HG03378 (cell line): ENCODE measurements at regions not wholly inside any gene's neighbourhood (a gene's known extent, or its start where the extent isn't known, plus 50 kb on each side); places are given as distances from the start of the nearest gene placed in this dataset.

ENCODE experiments used
- ATAC-seq: cut with Tn5 transposase; IDR thresholded peaks from one replicate; pipeline ENCODE4 v1.9.1; 2021; ENCODE audit warnings: mild to moderate bottlenecking, moderate library complexity; ENCODE audit not compliant: unreplicated experiment

DNA sequence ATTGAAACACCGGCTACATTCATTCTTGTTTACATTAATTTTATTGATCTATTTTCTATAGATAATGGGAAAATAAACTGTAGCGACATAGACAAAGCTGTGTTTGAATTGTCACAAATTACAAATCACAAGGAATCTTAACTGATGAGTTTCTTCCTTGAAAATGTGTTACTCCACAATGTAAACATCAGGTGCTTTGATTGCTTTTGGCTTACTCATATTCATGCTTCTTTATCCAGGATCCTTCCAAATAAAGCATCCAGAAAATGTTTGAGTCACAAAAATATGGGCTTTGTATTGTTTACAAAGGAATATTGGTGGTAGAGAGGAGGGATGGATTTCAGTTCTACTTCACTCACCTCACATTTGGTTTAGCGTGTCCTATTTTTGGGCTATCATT, 64.0 kb downstream of the BMP2 start:
- ATAC-seq, result no peak

GRCh38 chr20:6832811-6833210, 65.3 kb downstream of the BMP2 start:
- ATAC-seq, result no peak

- no peak for ATAC-seq
These were observed 68.1 kb downstream of the BMP2 start for GRCh38 chr20:6835609-6836008.

GRCh38 chr20:6836821-6837374, 69.4 kb downstream of the BMP2 start:
- ATAC-seq, result no peak

- no peak for ATAC-seq
These were observed 70.2 kb downstream of the BMP2 start for GRCh38 chr20:6837730-6838129.

GRCh38 chr20:6838181-6838826, 70.8 kb downstream of the BMP2 start:
- ATAC-seq, result no peak

DNA sequence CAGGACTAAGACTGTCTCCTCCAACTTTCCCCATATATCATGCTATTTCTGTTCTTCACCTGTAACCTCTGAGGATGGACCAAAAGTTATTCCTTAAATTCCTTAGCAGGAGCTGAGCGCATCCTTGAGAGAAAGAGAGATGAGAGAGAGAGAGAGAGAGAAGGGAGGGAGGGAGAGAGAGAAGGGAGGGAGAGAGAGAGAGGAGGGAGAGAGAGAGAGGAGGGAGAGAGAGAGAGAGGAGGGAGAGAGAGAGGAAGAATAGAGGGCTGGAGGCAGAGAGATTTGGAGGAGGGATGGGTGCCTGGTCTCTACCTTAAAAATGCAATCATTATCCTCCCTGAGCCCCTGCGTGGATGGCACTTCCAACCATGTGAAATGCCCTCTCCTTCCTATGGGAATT, 73.6 kb downstream of the BMP2 start:
- ATAC-seq, result no peak

DNA sequence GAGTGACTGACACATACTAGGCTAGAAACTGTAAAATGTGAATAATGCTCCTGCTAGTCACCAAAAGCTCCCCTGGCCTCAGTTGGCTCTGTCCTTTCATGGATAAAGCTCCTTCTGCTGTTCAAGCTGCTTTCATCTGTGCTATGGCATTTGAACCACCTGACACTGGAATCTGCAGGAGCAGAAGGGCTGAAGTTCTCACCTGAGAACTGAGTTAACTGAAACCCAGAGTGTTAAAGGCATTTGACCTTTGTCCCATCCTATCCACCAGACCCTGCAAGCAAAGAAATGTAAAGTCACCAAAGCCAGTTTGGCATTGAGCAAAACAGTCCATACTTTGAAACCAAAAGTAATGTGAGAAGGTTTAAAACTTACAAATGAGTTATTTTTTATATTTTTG, 77.7 kb downstream of the BMP2 start:
- ATAC-seq, result no peak

- no peak for ATAC-seq
These were observed 80.6 kb downstream of the BMP2 start for GRCh38 chr20:6848041-6848440.

DNA sequence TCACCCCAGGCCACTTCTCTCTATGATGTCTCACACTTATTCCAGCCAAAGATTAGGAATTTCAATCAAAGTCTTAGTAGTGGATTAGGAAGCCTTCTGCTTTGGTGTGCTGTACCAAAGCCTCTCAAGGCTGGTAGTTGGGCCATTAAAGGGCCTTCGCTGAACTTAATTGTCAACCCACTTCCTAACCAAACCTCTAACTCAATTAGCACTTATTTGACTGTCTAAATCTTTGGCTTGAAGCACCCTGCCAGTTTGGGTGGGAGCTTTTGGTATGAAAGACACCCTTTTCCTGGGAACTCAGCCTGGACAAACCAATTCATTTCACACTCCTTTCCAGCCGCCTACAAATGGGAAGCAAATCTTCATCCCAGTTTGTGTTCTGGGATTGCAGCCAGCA, 81.5 kb downstream of the BMP2 start:
- ATAC-seq, result no peak

- no peak for ATAC-seq
These were observed 83.7 kb downstream of the BMP2 start for GRCh38 chr20:6851136-6851535.

DNA sequence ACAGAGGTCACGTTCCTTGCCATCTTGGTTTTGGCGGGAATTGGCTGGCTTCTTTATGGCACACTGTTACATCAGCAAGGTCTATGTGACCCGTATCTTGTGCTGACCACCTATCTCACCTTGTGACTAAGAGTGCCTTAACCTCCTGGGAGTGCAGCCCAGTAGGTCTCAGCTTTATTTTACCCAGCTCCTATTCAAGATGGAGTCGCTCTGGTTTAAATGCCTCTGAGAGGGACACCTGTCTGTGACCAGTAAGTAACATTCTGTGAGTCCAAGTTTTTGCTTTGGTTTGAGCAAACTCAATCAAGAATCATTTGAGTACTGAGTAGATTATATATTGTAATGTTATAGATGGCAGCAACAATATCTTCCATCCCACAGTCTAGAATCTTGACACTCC, 85.0 kb downstream of the BMP2 start:
- no peak for ATAC-seq

- no peak for ATAC-seq
These were observed 87.6 kb downstream of the BMP2 start for GRCh38 chr20:6855104-6855503.

DNA sequence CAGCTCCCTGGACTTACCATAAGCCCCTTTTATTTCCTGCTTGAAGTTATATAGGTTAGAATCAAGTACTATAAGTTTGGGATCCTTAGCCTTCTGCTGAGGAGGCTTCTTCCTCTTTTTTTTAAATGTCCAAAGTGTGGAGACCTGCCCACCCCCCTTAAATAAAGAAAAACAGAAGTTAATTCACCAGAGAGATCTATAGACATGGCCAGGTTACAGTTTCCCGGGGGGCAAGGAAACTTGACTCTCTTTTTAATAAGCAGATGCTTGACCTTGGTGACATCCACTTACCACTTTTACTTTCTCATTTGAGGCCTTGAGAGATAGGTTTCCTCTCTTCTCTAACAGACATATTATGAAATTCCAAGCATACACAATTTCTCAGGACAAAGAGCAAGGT, 88.3 kb downstream of the BMP2 start:
- no peak for ATAC-seq

DNA sequence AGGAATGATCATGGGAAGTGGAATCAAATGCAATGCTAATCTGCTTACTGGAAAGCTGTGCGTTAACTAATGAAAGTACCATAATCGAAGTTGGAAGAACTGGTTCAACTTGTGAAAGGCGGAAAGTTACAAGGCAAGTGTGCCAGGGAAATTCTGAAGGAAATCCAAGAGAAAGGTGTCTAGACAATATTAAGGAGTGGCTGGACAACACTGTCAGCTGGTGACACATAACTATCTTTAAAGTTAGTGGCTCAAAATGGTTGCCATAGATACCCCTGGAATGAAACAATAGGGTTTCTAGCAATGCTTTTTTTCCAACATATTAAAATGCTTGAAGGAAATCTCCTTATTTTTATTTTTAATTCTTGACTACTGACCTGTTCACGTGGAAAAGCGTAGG, 90.4 kb downstream of the BMP2 start:
- ATAC-seq, result no peak

DNA sequence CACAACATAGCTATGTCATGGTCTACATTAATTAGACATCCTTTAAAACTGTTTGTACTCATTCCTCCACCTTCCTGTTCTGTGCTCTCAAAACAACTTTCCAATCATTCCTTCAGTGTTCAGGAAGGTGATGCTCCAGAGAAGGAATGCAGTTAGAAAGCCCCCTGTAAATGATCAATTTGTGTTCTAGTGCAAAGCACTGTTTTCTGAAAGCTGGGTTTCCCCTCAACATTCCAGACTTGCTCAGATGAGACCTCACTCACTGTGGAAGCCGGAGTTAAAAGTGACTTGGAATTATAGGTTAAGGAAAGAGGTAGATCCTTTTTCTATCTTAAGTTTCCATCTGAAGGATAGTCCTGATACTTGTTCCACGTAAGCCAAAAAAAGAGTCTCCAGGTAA, 95.9 kb downstream of the BMP2 start:
- no peak for ATAC-seq

DNA sequence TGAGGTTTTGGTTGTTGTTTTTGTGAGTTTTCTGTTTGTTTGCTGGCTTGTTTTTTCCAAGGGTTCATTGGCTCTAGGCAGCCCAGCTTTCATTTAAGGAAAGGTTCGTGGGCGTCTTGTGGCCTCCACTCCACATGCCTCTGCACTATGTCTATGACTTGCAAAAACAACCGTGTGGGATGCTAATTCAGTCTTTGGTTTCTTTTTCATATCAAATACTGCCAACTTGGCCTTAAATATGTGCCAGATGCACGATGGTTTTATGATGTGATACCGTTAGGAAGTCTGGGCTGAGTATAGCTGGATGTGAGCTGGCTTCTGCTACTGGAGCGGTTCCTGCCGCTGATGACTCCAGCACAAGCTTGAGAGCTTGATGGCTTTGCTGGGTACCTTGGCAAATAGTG, 96.3 kb downstream of the BMP2 start:
- ATAC-seq, result no peak

GRCh38 chr20:6864740-6865139, 97.3 kb downstream of the BMP2 start:
- ATAC-seq, result no peak

- ATAC-seq, result no peak
These were observed 99.3 kb downstream of the BMP2 start for GRCh38 chr20:6866741-6867140.

- ATAC-seq, result no peak
These were observed 101.4 kb downstream of the BMP2 start for GRCh38 chr20:6868861-6869260.

DNA sequence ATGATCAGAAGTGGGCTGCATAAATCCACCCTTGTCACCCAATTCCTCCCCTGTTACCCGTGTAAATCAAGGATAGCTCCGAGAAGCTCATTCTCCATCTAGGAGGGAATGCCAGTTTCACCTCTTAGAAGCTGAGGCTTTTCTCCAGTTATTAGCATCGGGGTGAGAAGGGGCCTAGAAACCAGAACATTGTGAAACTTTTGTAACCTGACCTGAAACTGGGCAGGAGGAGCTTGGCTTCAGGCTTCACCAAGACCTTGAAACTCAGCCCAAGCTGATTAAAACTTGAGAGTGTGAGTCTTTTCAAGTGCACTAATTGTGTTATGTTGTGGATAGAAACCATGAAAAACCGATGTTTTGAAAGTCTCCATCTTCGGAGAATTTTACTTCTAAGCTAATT, 103.1 kb downstream of the BMP2 start:
- ATAC-seq, result no peak

GRCh38 chr20:6877633-6878032, 110.1 kb downstream of the BMP2 start:
- no peak for ATAC-seq
